SJSA1 (cell line): ENCODE measurements at regions not wholly inside any gene's neighbourhood (a gene's known extent, or its start where the extent isn't known, plus 50 kb on each side); places are given as distances from the start of the nearest gene placed in this dataset.

Experiments used
- DNase-seq, 2 experiments: peaks; one replicate each; pipeline ENCODE4 v3.0.0-alpha.2; 2015 to 2020; ENCODE audit warnings: low spot score in 2 of 2, low read depth in 1 of 2
- H3K27ac ChIP-seq: fragments of 250-450 bp; sonication (Bioruptor Pico); 2 replicates; pipeline ENCODE4 v1.5.1; 2020; ENCODE audit warnings: mild to moderate bottlenecking, moderate library complexity
- H3K27me3 ChIP-seq: fragments of 250-450 bp; sonication (Bioruptor Pico); replicated peaks from 2 replicates; pipeline ENCODE4 v1.5.1; 2020; ENCODE audit warnings: mild to moderate bottlenecking, moderate library complexity
- H3K36me3 ChIP-seq: fragments of 250-450 bp; sonication (Bioruptor Pico); 2 replicates; pipeline ENCODE4 v1.5.1; 2020; ENCODE audit warnings: mild to moderate bottlenecking
- H3K4me1 ChIP-seq: fragments of 250-450 bp; sonication (Bioruptor Pico); replicated peaks from 2 replicates; pipeline ENCODE4 v1.6.1; 2021; ENCODE audit warnings: mild to moderate bottlenecking
- H3K4me3 ChIP-seq: fragments of 250-450 bp; sonication (Bioruptor Pico); 2 replicates; pipeline ENCODE4 v1.5.1; 2020; ENCODE audit warnings: mild to moderate bottlenecking
- H3K9me3 ChIP-seq: fragments of 250-450 bp; sonication (Bioruptor Pico); replicated peaks from 2 replicates; pipeline ENCODE4 v1.5.1; 2020; ENCODE audit warnings: mild to moderate bottlenecking

DNA sequence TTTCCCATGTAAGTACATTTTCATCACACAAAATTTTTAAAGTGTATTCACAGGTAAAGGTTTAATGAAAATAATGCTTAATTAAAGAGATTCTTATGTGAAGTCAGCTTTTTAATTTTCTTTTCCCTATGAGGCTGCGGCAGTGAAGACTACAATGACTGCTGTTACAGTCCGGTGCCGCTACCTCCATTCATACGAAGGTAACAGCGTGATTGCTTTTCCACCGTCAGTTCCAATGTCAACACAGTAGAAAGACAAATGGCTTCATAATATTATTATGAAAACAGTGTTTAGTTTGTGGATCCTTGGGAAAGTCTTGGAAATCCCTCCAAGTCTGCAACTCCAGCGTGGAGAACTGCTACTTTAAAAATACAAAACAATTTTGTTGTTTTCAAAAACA is 254.9 kb upstream of the NRIP1 start:
- Histone ChIP-seq H3K9me3 (no peaks in the 10 kb centered on the region), H3K27ac (no peak overlapping the region), H3K4me1 (no peaks in the 10 kb centered on the region), H3K27me3 (no peaks in the 10 kb centered on the region), H3K4me3 (no peak overlapping the region), H3K36me3 (no peaks in the 10 kb centered on the region)
- no peak for DNase-seq

DNA sequence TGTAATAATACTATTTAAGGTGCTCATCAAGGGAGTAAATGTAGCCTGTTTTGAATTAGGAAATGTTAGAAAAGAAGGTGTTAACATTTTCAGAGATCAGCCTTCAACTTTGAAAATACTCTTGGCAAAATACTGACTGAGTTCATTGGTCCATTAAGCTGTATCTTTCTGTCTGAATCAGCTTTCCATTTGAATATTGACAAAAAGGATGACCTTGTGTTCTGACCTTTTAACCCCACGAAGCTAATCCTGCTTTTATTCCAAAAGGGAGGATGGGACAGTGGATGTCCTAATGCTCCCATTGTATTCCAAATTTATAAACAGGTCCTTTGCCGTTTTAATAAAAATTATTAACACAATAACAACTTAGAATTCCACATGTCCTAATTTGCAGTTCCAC is 259.7 kb upstream of the NRIP1 start:
- DNase-seq: no peak
- Histone ChIP-seq H3K27ac (no peak overlapping the region), H3K27me3 (no peaks in the 10 kb centered on the region), H3K9me3 (no peaks in the 10 kb centered on the region), H3K4me3 (no peak overlapping the region), H3K36me3 (no peaks in the 10 kb centered on the region), H3K4me1 (no peaks in the 10 kb centered on the region)

- no peak overlapping the region for H3K27ac ChIP-seq
- no peaks in the 10 kb centered on the region for H3K27me3 ChIP-seq
- no peaks in the 10 kb centered on the region for H3K9me3 ChIP-seq
- H3K36me3 ChIP-seq: no peaks in the 10 kb centered on the region
- H3K4me1 ChIP-seq: no peaks in the 10 kb centered on the region
- no peak for DNase-seq
- no peak overlapping the region for H3K4me3 ChIP-seq
Measured at GRCh38 chr21:15326032-15326867, 261.4 kb upstream of the NRIP1 start.

DNA sequence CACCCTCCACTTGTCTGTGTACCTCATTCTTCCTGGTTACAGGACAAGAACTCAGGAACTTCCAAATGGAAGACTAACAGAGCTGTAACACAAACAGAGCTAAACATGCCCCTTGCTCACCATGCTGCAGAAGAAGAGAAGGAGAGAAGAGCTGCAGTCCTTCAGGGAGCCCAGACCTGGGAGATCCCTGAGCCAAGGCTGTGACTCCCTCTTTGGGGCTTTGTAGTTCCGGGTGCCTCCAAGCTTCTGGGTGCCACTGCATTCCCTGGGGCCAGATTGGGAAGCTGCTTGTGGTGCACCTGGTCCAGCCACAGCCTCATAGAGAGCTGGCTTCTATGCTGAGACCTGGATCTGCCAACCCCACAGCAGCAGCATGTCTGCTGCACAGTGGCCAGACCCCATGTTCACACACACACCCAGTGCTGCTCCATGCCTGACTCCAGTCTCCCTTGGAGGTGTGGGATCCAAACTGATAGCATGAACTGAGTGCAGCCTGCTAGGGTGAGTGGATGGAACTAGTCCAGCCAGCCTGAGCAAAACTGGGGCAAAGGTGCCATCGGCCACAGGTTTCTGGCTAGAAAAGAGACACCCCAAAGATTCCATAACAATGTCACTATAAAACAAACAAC is 263.0 kb upstream of the NRIP1 start:
- Histone ChIP-seq H3K27me3 (no peaks in the 10 kb centered on the region), H3K4me3 (no peak overlapping the region)

DNA sequence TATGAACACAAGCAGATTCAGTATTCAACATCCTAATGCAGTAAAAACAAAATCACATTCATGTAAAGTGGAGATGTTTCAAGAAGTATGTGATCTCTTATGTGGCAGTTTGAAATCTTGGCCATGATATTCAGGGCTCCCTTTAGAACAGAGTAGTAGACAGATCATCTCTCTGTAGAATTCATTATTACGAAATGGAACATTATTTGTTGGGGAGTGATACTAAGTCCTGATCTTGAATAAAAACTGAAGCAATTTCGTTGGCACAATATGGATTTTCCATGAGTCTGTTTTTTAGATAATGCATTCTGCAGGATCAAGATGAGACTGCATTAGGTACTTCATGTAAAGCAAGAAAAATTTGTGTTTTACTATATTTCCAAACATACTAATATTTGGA is 264.4 kb upstream of the NRIP1 start:
- no peaks in the 10 kb centered on the region for H3K27me3 ChIP-seq
- H3K36me3 ChIP-seq: no peaks in the 10 kb centered on the region
- no peak for DNase-seq
- no peak overlapping the region for H3K4me3 ChIP-seq
- no peaks in the 10 kb centered on the region for H3K4me1 ChIP-seq
- no peak overlapping the region for H3K27ac ChIP-seq
- H3K9me3 ChIP-seq: no peaks in the 10 kb centered on the region

More for the DNA sequence above, 263.0 kb upstream of the NRIP1 start:
- no peaks in the 10 kb centered on the region for H3K36me3 ChIP-seq
- no peak overlapping the region for H3K27ac ChIP-seq
- no peak for DNase-seq
- H3K4me1 ChIP-seq: no peaks in the 10 kb centered on the region
- no peaks in the 10 kb centered on the region for H3K9me3 ChIP-seq

- no peaks in the 10 kb centered on the region for H3K9me3 ChIP-seq
- no peaks in the 10 kb centered on the region for H3K27me3 ChIP-seq
- H3K36me3 ChIP-seq: no peaks in the 10 kb centered on the region
- no peak overlapping the region for H3K4me3 ChIP-seq
- H3K4me1 ChIP-seq: no peaks in the 10 kb centered on the region
- no peak for DNase-seq
- no peak overlapping the region for H3K27ac ChIP-seq
Measured at GRCh38 chr21:15330872-15331271, 266.1 kb upstream of the NRIP1 start.

- H3K4me1 ChIP-seq: no peaks in the 10 kb centered on the region
- H3K27ac ChIP-seq: no peak overlapping the region
- H3K27me3 ChIP-seq: no peaks in the 10 kb centered on the region
- no peak overlapping the region for H3K4me3 ChIP-seq
- no peaks in the 10 kb centered on the region for H3K36me3 ChIP-seq
- DNase-seq: no peak
- H3K9me3 ChIP-seq: no peaks in the 10 kb centered on the region
Measured at GRCh38 chr21:15332572-15332971, 267.8 kb upstream of the NRIP1 start.

GRCh38 chr21:15333136-15333710 is 268.4 kb upstream of the NRIP1 start:
- H3K36me3 ChIP-seq: no peaks in the 10 kb centered on the region
- no peaks in the 10 kb centered on the region for H3K27me3 ChIP-seq
- no peaks in the 10 kb centered on the region for H3K4me1 ChIP-seq
- H3K4me3 ChIP-seq: no peak overlapping the region
- no peak for DNase-seq
- H3K9me3 ChIP-seq: no peaks in the 10 kb centered on the region
- no peak overlapping the region for H3K27ac ChIP-seq

DNA sequence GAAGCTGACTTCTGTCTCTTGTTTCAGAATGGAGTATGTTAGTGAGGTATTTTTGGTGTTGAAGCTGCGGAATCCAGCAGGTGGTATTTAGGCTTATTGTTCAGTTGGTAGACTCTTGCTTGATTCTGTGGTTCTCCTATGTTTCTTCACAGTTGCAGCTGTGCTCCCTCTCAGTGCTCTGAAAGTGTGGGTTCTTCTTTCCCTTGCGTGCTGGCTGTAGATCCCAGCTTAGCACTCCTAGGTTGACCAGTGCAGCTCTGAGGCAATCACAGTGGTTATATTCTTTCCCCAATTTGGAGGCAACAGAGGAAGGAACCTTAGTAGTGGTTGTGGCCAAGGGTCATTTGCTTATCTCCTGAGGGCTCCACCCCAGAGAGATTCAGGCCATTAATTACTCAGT is 269.2 kb upstream of the NRIP1 start:
- Histone ChIP-seq H3K27me3 (no peaks in the 10 kb centered on the region), H3K4me1 (no peaks in the 10 kb centered on the region), H3K4me3 (no peak overlapping the region), H3K36me3 (no peaks in the 10 kb centered on the region), H3K9me3 (no peaks in the 10 kb centered on the region), H3K27ac (no peak overlapping the region)
- no peak for DNase-seq

- no peak for DNase-seq
- no peaks in the 10 kb centered on the region for H3K36me3 ChIP-seq
- no peaks in the 10 kb centered on the region for H3K4me1 ChIP-seq
- no peaks in the 10 kb centered on the region for H3K27me3 ChIP-seq
- H3K9me3 ChIP-seq: no peaks in the 10 kb centered on the region
- H3K4me3 ChIP-seq: no peak overlapping the region
- H3K27ac ChIP-seq: no peak overlapping the region
Measured at GRCh38 chr21:15343066-15343465, 278.3 kb upstream of the NRIP1 start.

GRCh38 chr21:15352009-15352408 is 287.2 kb upstream of the NRIP1 start:
- no peaks in the 10 kb centered on the region for H3K27me3 ChIP-seq
- no peak overlapping the region for H3K4me3 ChIP-seq
- H3K36me3 ChIP-seq: no peaks in the 10 kb centered on the region
- DNase-seq: no peak
- no peaks in the 10 kb centered on the region for H3K4me1 ChIP-seq
- H3K9me3 ChIP-seq: no peaks in the 10 kb centered on the region
- H3K27ac ChIP-seq: no peak overlapping the region

GRCh38 chr21:15353546-15353945 is 288.7 kb upstream of the NRIP1 start:
- no peaks in the 10 kb centered on the region for H3K4me1 ChIP-seq
- H3K27ac ChIP-seq: no peak overlapping the region
- no peak overlapping the region for H3K4me3 ChIP-seq
- DNase-seq: no peak
- H3K27me3 ChIP-seq: no peaks in the 10 kb centered on the region
- H3K36me3 ChIP-seq: no peaks in the 10 kb centered on the region
- no peaks in the 10 kb centered on the region for H3K9me3 ChIP-seq

- Histone ChIP-seq H3K9me3 (no peaks in the 10 kb centered on the region), H3K4me1 (no peaks in the 10 kb centered on the region), H3K27ac (no peak overlapping the region), H3K36me3 (no peaks in the 10 kb centered on the region), H3K27me3 (no peaks in the 10 kb centered on the region), H3K4me3 (no peak overlapping the region)
- DNase-seq: no peak
Measured at GRCh38 chr21:15354516-15354915, 289.7 kb upstream of the NRIP1 start.

DNA sequence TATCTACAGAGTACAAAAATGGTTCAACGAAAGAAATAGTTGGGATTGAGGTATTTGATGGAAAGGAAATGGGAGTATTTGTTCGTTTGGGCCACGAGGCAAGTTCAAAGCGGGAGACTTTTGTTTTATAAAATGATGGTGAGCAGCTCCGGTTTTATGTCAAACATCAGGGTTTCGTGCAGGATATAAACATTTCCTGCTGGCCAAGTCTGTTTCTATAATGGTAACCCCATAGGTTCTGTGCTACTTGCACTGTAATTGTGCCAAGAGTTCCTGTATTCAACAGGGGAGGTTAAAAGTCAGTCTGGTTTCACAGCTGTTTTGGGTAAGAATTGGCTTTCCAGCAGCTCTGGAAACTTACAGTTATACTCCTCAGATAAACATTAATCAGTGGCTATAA is 290.3 kb upstream of the NRIP1 start:
- H3K27ac ChIP-seq: no peak overlapping the region
- H3K27me3 ChIP-seq: no peaks in the 10 kb centered on the region
- no peaks in the 10 kb centered on the region for H3K36me3 ChIP-seq
- no peak overlapping the region for H3K4me3 ChIP-seq
- no peak for DNase-seq
- H3K4me1 ChIP-seq: no peaks in the 10 kb centered on the region
- H3K9me3 ChIP-seq: no peaks in the 10 kb centered on the region
